GM23338 (cell line): ENCODE measurements at regions not wholly inside any gene's neighbourhood (a gene's known extent, or its start where the extent isn't known, plus 50 kb on each side); places are given as distances from the start of the nearest gene placed in this dataset.

Experiments used
- CREB1 ChIP-seq: fragments of 250-450 bp; sonication (Bioruptor Pico); IDR thresholded peaks from 2 replicates; pipeline ENCODE4 v1.5.0; 2020; ENCODE audit warnings: low read depth, mild to moderate bottlenecking, moderate library complexity
- CTCF ChIP-seq, 2 experiments: fragments of 200-600 bp in 1 of 2; sonication (generic) in 1 of 2; conservative IDR thresholded peaks; 2 replicates each; pipeline versions ENCODE4 v1.5.1 to v1.6.1; 2016 to 2017; ENCODE audit warnings: antibody characterized with exemption in 2 of 2, low read depth in 2 of 2, mild to moderate bottlenecking in 2 of 2, moderate library complexity in 1 of 2
- ETS1 ChIP-seq: IDR thresholded peaks from 2 replicates; pipeline ENCODE4 v1.6.1; 2016; ENCODE audit warnings: antibody characterized with exemption
- EZH2 ChIP-seq: fragments of 200-600 bp; sonication (generic); IDR thresholded peaks from one replicate; pipeline ENCODE4 v1.8.0; 2017; ENCODE audit warnings: antibody characterized with exemption, mild to moderate bottlenecking, low read depth; ENCODE audit not compliant: unreplicated experiment
- EZH2phosphoT487 ChIP-seq: fragments of 200-600 bp; sonication (generic); IDR thresholded peaks from one replicate; pipeline ENCODE4 v1.8.1; 2018; ENCODE audit warnings: antibody characterized with exemption; ENCODE audit not compliant: unreplicated experiment
- JUNB ChIP-seq: IDR thresholded peaks from one replicate; pipeline ENCODE4 v1.6.1; 2016; ENCODE audit warnings: antibody characterized with exemption; ENCODE audit not compliant: unreplicated experiment
- NANOG ChIP-seq: IDR thresholded peaks from 2 replicates; pipeline ENCODE4 v1.6.1; 2016; ENCODE audit warnings: antibody characterized with exemption, borderline replicate concordance
- POLR2AphosphoS5 ChIP-seq: IDR thresholded peaks from 2 replicates; pipeline ENCODE4 v1.6.1; 2016; ENCODE audit warnings: antibody characterized with exemption, low read depth
- REST ChIP-seq: IDR thresholded peaks from one replicate; pipeline ENCODE4 v1.6.1; 2018; ENCODE audit warnings: antibody characterized with exemption; ENCODE audit not compliant: unreplicated experiment
- STAT1 ChIP-seq: IDR thresholded peaks from one replicate; pipeline ENCODE4 v1.6.1; 2016; ENCODE audit warnings: antibody characterized with exemption; ENCODE audit not compliant: unreplicated experiment
- ZNF114 ChIP-seq: fragments of 250-450 bp; sonication (Bioruptor Pico); IDR thresholded peaks from 2 replicates; pipeline ENCODE4 v1.5.0; 2020; ENCODE audit warnings: mild to moderate bottlenecking, moderate library complexity
- ZNF462 ChIP-seq: fragments of 250-450 bp; sonication (Bioruptor Pico); IDR thresholded peaks from 2 replicates; pipeline ENCODE4 v1.5.0; 2020; ENCODE audit warnings: mild to moderate bottlenecking, moderate library complexity

- TF ChIP-seq CTCF (conservative IDR thresholded peaks at IDR 0.05; ENCODE audit: low read depth in 2 of 2), result no peak
- TF ChIP-seq POLR2AphosphoS5, result no peak
- no peak for TF ChIP-seq EZH2
- no peak for TF ChIP-seq EZH2phosphoT487
- TF ChIP-seq CREB1 (CRISPR knock-in tag), result no peak
- TF ChIP-seq NANOG, result no peak
- TF ChIP-seq REST, result no peak
- TF ChIP-seq JUNB, result no peak
- TF ChIP-seq ETS1, result no peak
- TF ChIP-seq ZNF462 (CRISPR knock-in tag), result no peak
- no peak for TF ChIP-seq ZNF114
- TF ChIP-seq STAT1, result no peak
These were observed 222.3 kb upstream of the GCFC2 start for GRCh38 chr2:75932996-75933395.
